GM18508 (cell line): ENCODE measurements at regions not wholly inside any gene's neighbourhood (a gene's known extent, or its start where the extent isn't known, plus 50 kb on each side); places are given as distances from the start of the nearest gene placed in this dataset.
"Not testable (repeated sequence)": the region's sequence is repeated elsewhere in the genome, so short reads cannot be mapped to it uniquely, and the experiment has no call there.

Experiments
- ATAC-seq: cut with Tn5 transposase; IDR thresholded peaks from one replicate; pipeline ENCODE4 v1.9.1; 2021; ENCODE audit warnings: moderate number of reproducible peaks; ENCODE audit not compliant: insufficient read depth, unreplicated experiment

GRCh38 chr2:204386668-204387067 is 158.6 kb upstream of the PARD3B start:
- no peak for ATAC-seq

GRCh38 chr2:204389120-204389519 is 156.2 kb upstream of the PARD3B start:
- no peak for ATAC-seq

GRCh38 chr2:204389856-204390255 is 155.4 kb upstream of the PARD3B start:
- ATAC-seq, result no peak

GRCh38 chr2:204395539-204395938 is 149.7 kb upstream of the PARD3B start:
- ATAC-seq, result no peak

- ATAC-seq, result no peak
These were observed 144.2 kb upstream of the PARD3B start for GRCh38 chr2:204401114-204401513.

- ATAC-seq, result no peak
These were observed 137.9 kb upstream of the PARD3B start for GRCh38 chr2:204407204-204408014.

- ATAC-seq, result not testable (repeated sequence)
These were observed 132.5 kb upstream of the PARD3B start for GRCh38 chr2:204412782-204413181.

GRCh38 chr2:204415406-204416181 is 129.7 kb upstream of the PARD3B start:
- no peak for ATAC-seq

- ATAC-seq, result no peak
These were observed 129.0 kb upstream of the PARD3B start for GRCh38 chr2:204416236-204416635.

- no peak for ATAC-seq
These were observed 119.5 kb upstream of the PARD3B start for GRCh38 chr2:204425821-204426220.

- no peak for ATAC-seq
These were observed 116.6 kb upstream of the PARD3B start for GRCh38 chr2:204428675-204429074.

GRCh38 chr2:204431529-204431928 is 113.7 kb upstream of the PARD3B start:
- ATAC-seq, result no peak

- no peak for ATAC-seq
These were observed 113.1 kb upstream of the PARD3B start for GRCh38 chr2:204432196-204432595.

- no peak for ATAC-seq
These were observed 110.4 kb upstream of the PARD3B start for GRCh38 chr2:204434660-204435462.

- ATAC-seq, result no peak
These were observed 109.0 kb upstream of the PARD3B start for GRCh38 chr2:204436230-204436629.

GRCh38 chr2:204437408-204437807 is 107.9 kb upstream of the PARD3B start:
- no peak for ATAC-seq

- ATAC-seq, result no peak
These were observed 107.2 kb upstream of the PARD3B start for GRCh38 chr2:204437815-204438756.

GRCh38 chr2:204441316-204441715 is 104.0 kb upstream of the PARD3B start:
- no peak for ATAC-seq

GRCh38 chr2:204445149-204445548 is 100.1 kb upstream of the PARD3B start:
- no peak for ATAC-seq

- ATAC-seq, result no peak
These were observed 97.6 kb upstream of the PARD3B start for GRCh38 chr2:204447722-204448121.
